Lung (tissue), 11 donors: ENCODE measurements at regions not wholly inside any gene's neighbourhood (a gene's known extent, or its start where the extent isn't known, plus 50 kb on each side); places are given as distances from the start of the nearest gene placed in this dataset.
A peak's percentile ranks its signal among the peaks of the same experiment; 100 is the strongest.

Experiments used
- ATAC-seq: fragments of 200-7000 bp; cut with Tn5 transposase; one replicate; pipeline ENCODE4 v1.9.1; 2020; ENCODE audit warnings: moderate number of reproducible peaks; ENCODE audit not compliant: insufficient read depth, low FRiP score
- DNase-seq, 3 donors: peaks; one replicate each; pipeline ENCODE4 v3.0.0-alpha.2; 2013 to 2017
- H3K27ac ChIP-seq, 2 donors: one replicate each; pipeline ENCODE4 v1.5.1; 2013; ENCODE audit warnings: mild to moderate bottlenecking in 2 of 2, moderate library complexity in 2 of 2, control low read depth in 1 of 2, inconsistent platforms in 1 of 2, low read depth in 1 of 2, low read length in 1 of 2
- H3K27me3 ChIP-seq, 3 donors: one replicate each; pipeline ENCODE4 v1.5.1; 2013; ENCODE audit warnings: low read length in 2 of 3; ENCODE audit not compliant: control insufficient read depth in 3 of 3, insufficient read depth in 3 of 3
- H3K36me3 ChIP-seq, 4 donors: one replicate each; pipeline ENCODE4 v1.5.1; 2013; ENCODE audit warnings: low read length in 4 of 4, mild to moderate bottlenecking in 1 of 4, moderate library complexity in 1 of 4; ENCODE audit not compliant: control insufficient read depth in 4 of 4, insufficient read depth in 4 of 4
- H3K4me1 ChIP-seq, 5 donors: one replicate each; pipeline ENCODE4 v1.5.1; 2013; ENCODE audit warnings: low read length in 5 of 5, mild to moderate bottlenecking in 2 of 5, moderate library complexity in 1 of 5; ENCODE audit not compliant: control insufficient read depth in 5 of 5, insufficient read depth in 5 of 5
- H3K4me3 ChIP-seq: one replicate; pipeline ENCODE4 v1.5.1; 2013; ENCODE audit warnings: mild to moderate bottlenecking, control low read depth, moderate library complexity
- H3K9ac ChIP-seq, 2 donors: one replicate each; pipeline ENCODE4 v1.5.1; 2013; ENCODE audit warnings: low read length in 2 of 2, control low read depth in 1 of 2; ENCODE audit not compliant: insufficient read depth in 1 of 2
- H3K9me3 ChIP-seq, 4 donors: one replicate each; pipeline ENCODE4 v1.5.1; 2013; ENCODE audit warnings: low read length in 3 of 4, mild to moderate bottlenecking in 1 of 4, moderate library complexity in 1 of 4; ENCODE audit not compliant: control insufficient read depth in 4 of 4, insufficient read depth in 3 of 4
- CTCF ChIP-seq: IDR thresholded peaks from 2 replicates; pipeline ENCODE4 v1.5.1; 2012; ENCODE audit warnings: mild to moderate bottlenecking; ENCODE audit errors: control extremely low read depth, extremely low read depth
- WGBS, 2 donors: extraction: QIAGEN DNeasy Blood & Tissue Kit; methylation state at CpG; one replicate each; pipeline ENCODE4 v1.1.7; 2013; 5-methylcytosine and 5-hydroxymethylcytosine counted together
- donor health status: control.
- donor health status: control.
- donor health status: Bipolar disorder and iron deficiency.
- donor health status: healthy.
- donor health status: DM: yes; HTN: yes; CAD: no.

DNA sequence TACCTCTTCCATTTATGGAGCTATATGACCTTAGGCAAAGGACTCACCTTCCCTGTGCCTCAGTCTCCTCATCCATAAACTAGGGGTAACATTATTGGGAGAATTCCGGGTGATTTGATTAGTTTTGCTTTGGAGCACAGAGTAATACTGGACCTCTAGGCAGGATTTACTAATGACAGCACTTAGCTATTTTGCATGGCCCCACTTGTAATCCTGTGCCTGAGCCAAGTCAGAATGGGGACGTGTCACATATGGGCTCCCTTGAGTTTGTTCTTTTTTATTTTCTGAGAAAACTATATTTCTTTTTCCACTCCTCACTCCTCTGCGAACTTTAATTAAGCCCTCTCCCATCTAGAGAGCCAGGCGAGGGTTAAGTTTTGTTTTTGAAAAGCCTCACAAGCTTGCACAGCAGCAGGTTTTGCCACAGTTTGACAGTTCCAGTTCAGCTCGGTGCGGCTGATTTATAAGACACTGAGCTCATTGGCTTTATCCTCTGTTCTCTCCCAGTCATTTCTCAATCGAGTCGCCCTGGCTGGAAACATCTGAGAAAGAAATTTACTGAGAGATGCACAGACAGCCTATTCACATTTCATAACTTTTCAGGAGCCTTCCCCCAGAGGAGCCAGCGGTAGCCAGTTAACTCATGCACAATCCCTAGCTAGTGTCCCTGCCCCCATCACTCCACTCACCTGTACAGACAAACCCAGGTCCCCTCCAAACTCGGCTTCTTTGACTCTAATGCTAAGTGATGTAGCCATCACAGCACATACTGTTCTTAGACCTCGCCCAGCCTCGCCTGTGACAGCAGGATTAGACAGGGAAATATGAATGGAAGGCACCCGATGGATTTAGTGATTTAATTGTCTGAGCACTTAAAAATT, 441.9 kb upstream of the NPVF start:
- Histone ChIP-seq H3K4me1 (peaks cover 0 to 48% (median 21%) of the 10 kb centered on the region in 5 donors), H3K9me3 (peaks cover 0 to 3% (median 0%) of the 10 kb centered on the region in 4 donors), H3K9ac (no peak overlapping the region), H3K27me3 (no peaks in the 10 kb centered on the region), H3K4me3 (no peak overlapping the region), H3K27ac (peak overlapping the region in 1 of 2 donors; percentile 30), H3K36me3 (no peaks in the 10 kb centered on the region)
- ATAC-seq = peak; percentile 38
- WGBS, 2 donors = 47 to 53% methylated on average over 13 of the region's 13 CpGs
- TF ChIP-seq CTCF = no peak
- DNase-seq = peak; percentile 64 to 87 (median 85)

DNA sequence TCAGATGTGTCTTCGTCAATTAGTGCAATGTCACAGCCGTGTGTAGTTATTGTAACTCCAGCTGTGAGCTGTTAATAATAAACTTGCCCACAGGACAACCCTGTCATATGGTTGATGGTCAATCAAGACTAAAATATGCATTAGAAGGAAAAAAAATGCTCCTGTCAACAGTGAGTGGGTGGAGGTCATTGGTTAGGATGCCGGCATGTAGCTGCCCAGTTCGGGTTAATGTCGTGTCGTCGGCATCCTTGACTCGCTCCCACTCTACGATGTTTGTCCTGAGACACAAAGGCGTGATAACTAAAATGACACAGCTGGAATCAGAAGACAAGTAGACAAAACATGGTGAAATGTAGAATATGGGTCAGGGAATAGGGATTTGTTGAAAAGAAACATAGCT, 442.8 kb upstream of the NPVF start:
- ATAC-seq = peak; percentile 42
- peak; percentile 78 to 93 (median 92) for DNase-seq
- 64 to 67% methylated on average over 10 of the region's 10 CpGs for WGBS, 2 donors

DNA sequence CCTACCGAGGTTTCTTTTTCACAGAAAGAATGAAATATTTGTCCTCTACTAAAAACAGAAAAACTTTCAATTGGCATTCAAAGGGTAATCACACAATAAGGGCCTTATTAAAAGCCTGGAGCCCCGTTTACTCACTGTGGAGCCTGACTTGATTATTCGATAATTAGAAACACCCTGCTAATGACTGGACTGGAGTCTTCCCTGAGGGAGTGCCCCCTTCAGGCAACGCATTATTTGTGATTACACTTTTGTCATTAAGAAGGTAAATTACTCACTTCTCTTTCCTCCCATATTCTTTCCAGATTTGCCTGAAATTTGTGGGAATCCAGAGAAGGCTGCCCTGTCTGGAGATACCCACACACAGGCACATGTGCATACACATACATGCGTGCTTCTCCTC, 444.2 kb upstream of the NPVF start:
- H3K4me3 ChIP-seq = no peak overlapping the region
- TF ChIP-seq CTCF = no peak
- no peaks in the 10 kb centered on the region for H3K36me3 ChIP-seq
- H3K27me3 ChIP-seq = no peaks in the 10 kb centered on the region
- peaks cover 0 to 3% (median 0%) of the 10 kb centered on the region in 4 donors for H3K9me3 ChIP-seq
- peak overlapping the region in 1 of 2 donors; percentile 63 for H3K27ac ChIP-seq
- ATAC-seq = no peak
- 62 to 66% methylated on average over 5 of the region's 5 CpGs for WGBS, 2 donors
- H3K9ac ChIP-seq = no peak overlapping the region
- no peak for DNase-seq
- peaks cover 0 to 64% (median 21%) of the 10 kb centered on the region in 5 donors for H3K4me1 ChIP-seq

More for the DNA sequence above, 442.8 kb upstream of the NPVF start:
- no peak for TF ChIP-seq CTCF
- peaks cover 0 to 51% (median 21%) of the 10 kb centered on the region in 5 donors for H3K4me1 ChIP-seq
- H3K9ac ChIP-seq = no peak overlapping the region
- no peaks in the 10 kb centered on the region for H3K27me3 ChIP-seq
- no peak overlapping the region for H3K27ac ChIP-seq
- H3K4me3 ChIP-seq = no peak overlapping the region
- H3K9me3 ChIP-seq = peaks cover 0 to 3% (median 0%) of the 10 kb centered on the region in 4 donors
- no peaks in the 10 kb centered on the region for H3K36me3 ChIP-seq
